ENCODE measurements at regions not wholly inside any gene's neighbourhood (a gene's known extent, or its start where the extent isn't known, plus 50 kb on each side); places are given as distances from the start of the nearest gene placed in this dataset.

GRCh38 chr7:114356133-114356532, 58.5 kb upstream of the FOXP2 start:
- H3T11ph ChIP-seq (ENCODE audit: low read length), result no peak overlapping the region
- no peak overlapping the region for H2BK15ac ChIP-seq (ENCODE audit: low read depth, low read length)
- Mint-ChIP-seq H3K27me3 (ENCODE audit: low read depth) (no peaks in the 10 kb centered on the region), H3K27ac (no peak overlapping the region), H3K4me1 (no peaks in the 10 kb centered on the region), H3K36me3 (ENCODE audit: insufficient read depth in 1 of 3, low read depth in 3 of 3) (peaks cover 2 to 21% (median 4%) of the 10 kb centered on the region in 3 experiments; a peak in 4 of 7 replicates), H3K4me3 (no peak overlapping the region), H3K9me3 (peaks cover 5 to 16% of the 10 kb centered on the region in 2 experiments)
- no peak overlapping the region for H3K4me2 ChIP-seq (ENCODE audit: insufficient read depth, insufficient read length, low read length)
- H3K27ac ChIP-seq (ENCODE audit: insufficient read length, low read depth, low read length), result no peak overlapping the region
- no peaks in the 10 kb centered on the region for H3K27me3 ChIP-seq (ENCODE audit: insufficient read depth, low read length)
- H2BK20ac ChIP-seq (ENCODE audit: low read depth, low read length, poor library complexity, severe bottlenecking), result no peak overlapping the region
- no peaks in the 10 kb centered on the region for H3K9me3 ChIP-seq (ENCODE audit: control insufficient read depth, low read depth, low read length)
- no peaks in the 10 kb centered on the region for H3K4me1 ChIP-seq (ENCODE audit: insufficient read depth, low read length)
- H4K20me1 ChIP-seq (ENCODE audit: control insufficient read depth, insufficient read depth, insufficient read length), result no peaks in the 10 kb centered on the region
- H2AFZ ChIP-seq (ENCODE audit: low read length), result no peak overlapping the region
- H3K14ac ChIP-seq (ENCODE audit: insufficient read depth, low read length), result no peak overlapping the region
- H3K18ac ChIP-seq (ENCODE audit: insufficient read length, low read depth, low read length), result no peak overlapping the region
- no peaks in the 10 kb centered on the region for H3K79me1 ChIP-seq (ENCODE audit: insufficient read depth, low read depth, low read length, poor library complexity, severe bottlenecking)
- no peak overlapping the region for H2BK120ac ChIP-seq (ENCODE audit: low read depth, low read length, poor library complexity, severe bottlenecking)
- H2BK12ac ChIP-seq (ENCODE audit: insufficient read length, low read depth, low read length), result no peak overlapping the region
- H4K8ac ChIP-seq (replicated peaks; ENCODE audit: insufficient read length, low read depth, low read length), result no peak overlapping the region
- no peak for TF ChIP-seq CTCF (conservative IDR thresholded peaks at IDR 0.05)
- H4K91ac ChIP-seq (ENCODE audit: insufficient read length, low read depth, low read length), result no peak overlapping the region
- H3K9ac ChIP-seq (ENCODE audit: extremely low read depth, insufficient read length, low read length), result no peak overlapping the region
- H2BK5ac ChIP-seq (ENCODE audit: insufficient read length, low read length), result no peak overlapping the region
- no peak overlapping the region for H4K5ac ChIP-seq (ENCODE audit: insufficient read length, low read depth, low read length)
- no CpG with 5 or more reads among the region's 3 CpGs for WGBS (ENCODE audit: extremely low coverage, insufficient read length, low lambda C conversion rate)
- H3K79me2 ChIP-seq (ENCODE audit: insufficient read depth, low read length), result no peaks in the 10 kb centered on the region
- no peak overlapping the region for H3K4ac ChIP-seq (ENCODE audit: low read depth, low read length)
- H3K23me2 ChIP-seq (ENCODE audit: insufficient read length, low read depth, low read length, poor library complexity, severe bottlenecking), result no peaks in the 10 kb centered on the region
- H2AK5ac ChIP-seq (ENCODE audit: insufficient read length, low read length), result no peak overlapping the region
- no peak overlapping the region for H3K23ac ChIP-seq (ENCODE audit: insufficient read length, low read depth, low read length)
- no peak for DNase-seq
- no peak overlapping the region for H3K56ac ChIP-seq (ENCODE audit: insufficient read length, low read depth, low read length)
